IMR-90 (cell line): ENCODE measurements at regions not wholly inside any gene's neighbourhood (a gene's known extent, or its start where the extent isn't known, plus 50 kb on each side); places are given as distances from the start of the nearest gene placed in this dataset.

Source experiments
- ATAC-seq: fragments of 200-7000 bp; cut with Tn5 transposase; 2 replicates; pipeline ENCODE4 v1.9.1; 2020; ENCODE audit warnings: low read depth, mild to moderate bottlenecking, moderate library complexity
- BruUV-seq: library from RNA; stranded (reverse); fragments of 400-500 nt; replicated peaks from 2 replicates; lab custom pipeline; 2021; lab: Mats Ljungman, UMichigan
- CTCF ChIA-PET: fragments of 300-600 bp; formaldehyde crosslinking; extraction: SDS; loops from one replicate; lab custom pipeline; 2021; ENCODE audit warnings: antibody characterized with exemption; lab: Yijun Ruan, JAX
- POLR2A ChIA-PET: fragments of 300-600 bp; sonication (Branson Sonifier 250); formaldehyde crosslinking; loops from one replicate; lab custom pipeline; 2022; ENCODE audit warnings: antibody characterized with exemption; ENCODE audit not compliant: unreplicated experiment; lab: Charles Lee
- DNase-seq: peaks from one replicate; pipeline ENCODE4 v3.0.0; 2013
- H2AFZ ChIP-seq: replicated peaks from 2 replicates; pipeline ENCODE3; 2013; ENCODE audit warnings: low read length, mild to moderate bottlenecking; ENCODE audit not compliant: poor library complexity
- H2AK5ac ChIP-seq: 2 replicates; pipeline ENCODE4 v1.6.1; 2013; ENCODE audit warnings: low read depth, low read length, inconsistent platforms
- H2AK9ac ChIP-seq: replicated peaks from 2 replicates; pipeline ENCODE3; 2013; ENCODE audit warnings: mild to moderate bottlenecking, low read depth, low read length, moderate library complexity; ENCODE audit not compliant: poor library complexity
- H2BK120ac ChIP-seq: 2 replicates; pipeline ENCODE4 v1.6.1; 2013; ENCODE audit warnings: low read depth, low read length, inconsistent platforms
- H2BK15ac ChIP-seq: 3 replicates; pipeline ENCODE4 v1.6.1; 2013; ENCODE audit warnings: low read depth, low read length, inconsistent platforms
- H2BK20ac ChIP-seq: 2 replicates; pipeline ENCODE4 v1.6.1; 2013; ENCODE audit warnings: low read depth, mild to moderate bottlenecking, inconsistent platforms, low read length, moderate library complexity
- H2BK5ac ChIP-seq: 2 replicates; pipeline ENCODE4 v1.6.1; 2013; ENCODE audit warnings: mild to moderate bottlenecking, low read depth, low read length, inconsistent platforms; ENCODE audit not compliant: poor library complexity, severe bottlenecking
- H3K14ac ChIP-seq: replicated peaks from 2 replicates; pipeline ENCODE4 v1.6.1; 2013; ENCODE audit warnings: low read depth, low read length, inconsistent platforms
- H3K18ac ChIP-seq: 2 replicates; pipeline ENCODE4 v1.6.1; 2013; ENCODE audit warnings: low read depth, low read length, control low read depth
- H3K23ac ChIP-seq: 2 replicates; pipeline ENCODE4 v1.6.1; 2013; ENCODE audit warnings: low read depth, low read length, inconsistent platforms
- H3K27ac ChIP-seq: 2 replicates; pipeline ENCODE4 v1.5.1; 2013; ENCODE audit warnings: mild to moderate bottlenecking, control low read depth, low read length; ENCODE audit not compliant: insufficient read depth
- H3K27me3 ChIP-seq: 2 replicates; pipeline ENCODE4 v1.6.1; 2013; ENCODE audit warnings: low read length; ENCODE audit not compliant: control insufficient read depth, insufficient read depth
- H3K36me3 ChIP-seq: 2 replicates; pipeline ENCODE4 v1.6.1; 2013; ENCODE audit warnings: low read length, mixed read lengths; ENCODE audit not compliant: control insufficient read depth, insufficient read depth
- H3K4ac ChIP-seq: 2 replicates; pipeline ENCODE4 v1.6.1; 2013; ENCODE audit warnings: low read depth, low read length, inconsistent platforms
- H3K4me1 ChIP-seq: 2 replicates; pipeline ENCODE4 v1.6.1; 2013; ENCODE audit warnings: low read length, mixed read lengths; ENCODE audit not compliant: control insufficient read depth, insufficient read depth
- H3K4me2 ChIP-seq: 2 replicates; pipeline ENCODE4 v1.6.1; 2013; ENCODE audit warnings: low read depth, mild to moderate bottlenecking, control low read depth, low read length, moderate library complexity
- H3K4me3 ChIP-seq: 2 replicates; pipeline ENCODE4 v1.5.1; 2013; ENCODE audit warnings: low read depth, mild to moderate bottlenecking, control low read depth, low read length, moderate library complexity; ENCODE audit not compliant: insufficient read depth
- H3K56ac ChIP-seq: 2 replicates; pipeline ENCODE4 v1.6.1; 2013; ENCODE audit warnings: low read length, inconsistent platforms; ENCODE audit not compliant: insufficient read depth; ENCODE audit errors: extremely low read depth
- H3K79me1 ChIP-seq, 2 experiments: 2 replicates each; pipeline ENCODE4 v1.6.1; 2013; ENCODE audit warnings: low read length in 2 of 2, inconsistent platforms in 1 of 2, low read depth in 1 of 2
- H3K9ac ChIP-seq: 2 replicates; pipeline ENCODE4 v1.6.1; 2013; ENCODE audit warnings: low read depth, low read length, control low read depth
- H3K9me1 ChIP-seq: 2 replicates; pipeline ENCODE4 v1.6.1; 2013; ENCODE audit warnings: low read length, inconsistent platforms; ENCODE audit not compliant: insufficient read depth
- H3K9me3 ChIP-seq: 2 replicates; pipeline ENCODE4 v1.6.1; 2013; ENCODE audit warnings: low read length; ENCODE audit not compliant: control insufficient read depth, insufficient read depth
- H4K20me1 ChIP-seq: 2 replicates; pipeline ENCODE4 v1.6.1; 2013; ENCODE audit warnings: low read length, inconsistent platforms; ENCODE audit not compliant: insufficient read depth
- H4K5ac ChIP-seq: 2 replicates; pipeline ENCODE4 v1.6.1; 2013; ENCODE audit warnings: mild to moderate bottlenecking, low read depth, low read length, control low read depth
- H4K8ac ChIP-seq, 2 experiments: 2 replicates each; pipeline ENCODE4 v1.6.1; 2013; ENCODE audit warnings: low read depth in 2 of 2, low read length in 2 of 2, control low read depth in 1 of 2, inconsistent platforms in 1 of 2
- H4K91ac ChIP-seq: 2 replicates; pipeline ENCODE4 v1.6.1; 2013; ENCODE audit warnings: low read depth, low read length, inconsistent platforms; ENCODE audit not compliant: insufficient read depth
- MAFK ChIP-seq: IDR thresholded peaks from 2 replicates; pipeline ENCODE4 v1.6.1; 2012; ENCODE audit warnings: low read depth, low read length, improper control_type of control experiment
- NFE2L2 ChIP-seq: fragments of 150-350 bp; IDR thresholded peaks from 2 replicates; pipeline ENCODE4 v1.6.1; 2016; ENCODE audit warnings: low read depth, mild to moderate bottlenecking, low read length
- RAD21 ChIP-seq: IDR thresholded peaks from 2 replicates; pipeline ENCODE4 v1.6.1; 2012; ENCODE audit warnings: low read length, improper control_type of control experiment
- WGBS, 2 experiments: methylation state at CpG; one replicate each; pipeline versions ENCODE4 v1.1.5 to v1.1.7; 2013; ENCODE audit warnings: missing lambda C conversion rate in 2 of 2; ENCODE audit not compliant: insufficient read length in 1 of 2; ENCODE audit errors: extremely low coverage in 2 of 2; 5-methylcytosine and 5-hydroxymethylcytosine counted together
- dilution Hi-C: fragments of 300-500 bp; cut with HindIII; formaldehyde crosslinking; loops from one replicate; pipeline ENCODE4 v1.14.3; 2018; ENCODE audit warnings: low sequenced_read_pairs; ENCODE audit not compliant: unreplicated experiment
- in situ Hi-C: fragments of 300-500 bp; cut with MboI; formaldehyde crosslinking; loops from 3 replicates; pipeline ENCODE4 v1.14.3; 2019; ENCODE audit warnings: low sequenced_read_pairs, inconsistent platforms, mixed read lengths
- intact Hi-C: fragments of 100-400 bp; cut with micrococcal nuclease; formaldehyde crosslinking; loops from 2 replicates; pipeline ENCODE4 v1.10.0; 2022

DNA sequence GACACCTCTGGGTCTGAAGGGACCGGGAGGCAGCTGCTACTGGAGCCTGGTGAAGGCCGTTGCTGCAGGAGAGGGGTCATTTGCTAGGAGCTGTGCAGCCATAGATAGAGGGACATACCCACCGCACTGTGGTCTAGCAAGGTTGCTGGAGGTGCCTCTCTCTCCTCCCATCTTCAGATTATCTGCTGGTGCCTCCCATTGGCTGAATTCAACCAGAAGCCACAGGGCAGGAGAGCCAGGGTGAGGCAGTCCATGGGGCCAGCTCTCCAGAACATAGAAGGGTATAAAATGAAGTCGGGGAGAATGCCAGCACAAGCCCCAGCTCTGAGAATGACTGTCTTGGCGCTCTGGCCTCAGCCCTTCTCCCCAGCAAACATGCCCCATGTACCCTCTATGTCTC lies 98.0 kb downstream of the VEGFA start:
- TF ChIP-seq MAFK (no peak), RAD21 (no peak), NFE2L2 (no peak)
- intact Hi-C loops: no loop called here
- Histone ChIP-seq H3K4me3 (no peak overlapping the region), H4K5ac (no peak overlapping the region), H3K56ac (no peak overlapping the region), H3K14ac (no peak overlapping the region), H2BK15ac (no peak overlapping the region), H3K9me1 (no peaks in the 10 kb centered on the region), H2AK9ac (peak overlapping the region; percentile 13), H3K36me3 (no peaks in the 10 kb centered on the region), H2BK120ac (no peak overlapping the region), H3K9me3 (no peaks in the 10 kb centered on the region), H4K20me1 (no peaks in the 10 kb centered on the region), H2BK5ac (no peak overlapping the region), H3K79me1 (no peaks in the 10 kb centered on the region), H2BK20ac (no peak overlapping the region), H4K91ac (no peak overlapping the region), H4K8ac (no peak overlapping the region), H3K4me2 (no peak overlapping the region), H3K9ac (no peak overlapping the region), H3K18ac (no peak overlapping the region), H3K4ac (no peak overlapping the region), H2AK5ac (no peak overlapping the region), H3K4me1 (no peaks in the 10 kb centered on the region; the same call in 1 of the 2 replicates), H3K27me3 (peaks cover 58% of the 10 kb centered on the region), H3K27ac (no peak overlapping the region), H2AFZ (no peak overlapping the region), H3K23ac (no peak overlapping the region)
- in situ Hi-C loops: no loop called here
- BruUV-seq: no TSS peak
- POLR2A ChIA-PET: no interaction called here
- WGBS, 2 experiments: 100% methylated on average over 2 of the region's 5 CpGs; no CpG with 5 or more reads in 1 of the 2 experiments
- CTCF ChIA-PET: interaction anchor here (0.5 kb wide), 1 partner anchor 27 kb away, joined by 4 read pairs; no protein-coding TSS in a partner anchor
- no peak for DNase-seq
- dilution Hi-C loops: no loop called here
- no peak for ATAC-seq
